ENCODE measurements at regions not wholly inside any gene's neighbourhood (a gene's known extent, or its start where the extent isn't known, plus 50 kb on each side); places are given as distances from the start of the nearest gene placed in this dataset.

- no peak for DNase-seq
These were observed 51.1 kb upstream of the MVB12B start for GRCh38 chr9:126275386-126276001.

DNA sequence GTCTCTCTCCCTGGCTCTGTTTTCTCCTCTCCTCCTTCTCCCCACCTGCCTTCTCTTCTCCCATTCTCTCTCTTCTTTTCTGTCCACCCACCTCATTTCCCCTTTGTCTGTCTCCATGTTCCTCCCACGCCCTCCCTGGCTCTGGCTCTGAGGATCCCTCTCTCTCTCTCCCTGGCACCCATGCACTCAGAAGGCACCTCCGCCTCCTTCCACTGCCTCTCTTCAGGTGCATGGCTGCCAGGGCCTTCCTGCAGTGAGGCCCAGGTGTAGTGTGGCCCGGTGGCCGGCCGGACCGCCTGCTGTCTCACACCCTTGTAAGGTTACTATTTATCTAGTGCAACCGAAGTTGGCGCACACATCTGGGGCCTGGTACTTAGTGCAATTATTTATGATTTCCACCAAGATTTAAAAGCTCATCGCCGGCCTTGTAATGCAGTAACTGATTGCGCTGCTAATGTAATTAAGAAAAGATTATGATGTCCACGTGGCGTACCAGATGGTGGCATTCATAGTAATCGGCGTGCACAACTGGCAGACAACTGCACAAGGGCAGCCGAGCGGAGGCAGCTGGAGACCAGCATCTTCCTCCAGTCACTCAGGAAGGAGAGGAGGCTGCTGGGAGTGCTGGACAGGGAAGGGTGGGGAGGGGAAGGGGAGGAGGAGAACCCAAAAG is 50.4 kb upstream of the MVB12B start:
- no peak for DNase-seq
